Vagina (tissue), 2 donors: ENCODE measurements at regions not wholly inside any gene's neighbourhood (a gene's known extent, or its start where the extent isn't known, plus 50 kb on each side); places are given as distances from the start of the nearest gene placed in this dataset.

ENCODE experiments used
- DNase-seq, 2 donors: peaks; one replicate each; pipeline ENCODE4 v3.0.0-alpha.2; 2017; ENCODE audit errors: extremely low spot score in 2 of 2
- H3K27ac ChIP-seq: fragments of 200-600 bp; sonication (generic); one replicate; pipeline ENCODE4 v1.5.1; 2019
- H3K27me3 ChIP-seq: fragments of 200-600 bp; sonication (generic); one replicate; pipeline ENCODE4 v1.5.1; 2019
- H3K36me3 ChIP-seq, 2 donors: fragments of 200-600 bp; sonication (generic); one replicate each; pipeline ENCODE4 v1.5.1; 2017 to 2019
- H3K4me1 ChIP-seq: fragments of 200-600 bp; sonication (generic); one replicate; pipeline ENCODE4 v1.5.1; 2019
- H3K4me3 ChIP-seq, 2 donors: fragments of 200-600 bp; sonication (generic); 1 replicate in 1 of 2; 2 replicates in 1 of 2; pipeline ENCODE4 v1.5.1; 2016 to 2019
- H3K9me3 ChIP-seq: fragments of 200-600 bp; sonication (generic); one replicate; pipeline ENCODE4 v1.5.1; 2019
- POLR2A ChIP-seq, 2 donors: fragments of 450-650 bp; IDR thresholded peaks; one replicate each; pipeline ENCODE4 v1.6.1; 2017; ENCODE audit warnings: antibody characterized with exemption in 2 of 2, mild to moderate bottlenecking in 2 of 2, moderate library complexity in 2 of 2
- POLR2AphosphoS5 ChIP-seq, 2 donors: sonication (generic); formaldehyde crosslinking; IDR thresholded peaks; one replicate each; pipeline ENCODE4 v1.9.0; 2017; ENCODE audit warnings: antibody characterized with exemption in 2 of 2, mild to moderate bottlenecking in 2 of 2, low read depth in 1 of 2; ENCODE audit not compliant: insufficient read depth in 1 of 2
- intact Hi-C: fragments of 100-400 bp; cut with DNase I; formaldehyde crosslinking; loops from one replicate; pipeline ENCODE4 v1.15.1; 2023
- TF ChIP-seq, protein P1 (sequence below), 3 experiments: fragments of 450-650 bp in 2 of 3; fragments of 200-600 bp in 1 of 3; sonication (generic) in 1 of 3; IDR thresholded peaks; one replicate each; pipeline ENCODE4 v1.5.1; 2017 to 2019; ENCODE audit warnings: antibody characterized with exemption in 3 of 3, mild to moderate bottlenecking in 2 of 3, moderate library complexity in 2 of 3

GRCh38 chr6:4656106-4656505 is 120.1 kb upstream of the CDYL start:
- intact Hi-C loops = no loop called here
- no peaks in the 10 kb centered on the region for H3K9me3 ChIP-seq
- peak; percentile 16 to 27 for DNase-seq
- TF ChIP-seq POLR2A (IDR thresholded peaks at IDR 0.05) (no peak), POLR2AphosphoS5 (IDR thresholded peaks at IDR 0.05; ENCODE audit: insufficient read depth in 1 of 2, low read depth in 1 of 2) (no peak)
- TF ChIP-seq, protein P1, sequence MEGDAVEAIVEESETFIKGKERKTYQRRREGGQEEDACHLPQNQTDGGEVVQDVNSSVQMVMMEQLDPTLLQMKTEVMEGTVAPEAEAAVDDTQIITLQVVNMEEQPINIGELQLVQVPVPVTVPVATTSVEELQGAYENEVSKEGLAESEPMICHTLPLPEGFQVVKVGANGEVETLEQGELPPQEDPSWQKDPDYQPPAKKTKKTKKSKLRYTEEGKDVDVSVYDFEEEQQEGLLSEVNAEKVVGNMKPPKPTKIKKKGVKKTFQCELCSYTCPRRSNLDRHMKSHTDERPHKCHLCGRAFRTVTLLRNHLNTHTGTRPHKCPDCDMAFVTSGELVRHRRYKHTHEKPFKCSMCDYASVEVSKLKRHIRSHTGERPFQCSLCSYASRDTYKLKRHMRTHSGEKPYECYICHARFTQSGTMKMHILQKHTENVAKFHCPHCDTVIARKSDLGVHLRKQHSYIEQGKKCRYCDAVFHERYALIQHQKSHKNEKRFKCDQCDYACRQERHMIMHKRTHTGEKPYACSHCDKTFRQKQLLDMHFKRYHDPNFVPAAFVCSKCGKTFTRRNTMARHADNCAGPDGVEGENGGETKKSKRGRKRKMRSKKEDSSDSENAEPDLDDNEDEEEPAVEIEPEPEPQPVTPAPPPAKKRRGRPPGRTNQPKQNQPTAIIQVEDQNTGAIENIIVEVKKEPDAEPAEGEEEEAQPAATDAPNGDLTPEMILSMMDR (IDR thresholded peaks at IDR 0.05) = no peak
- no peak overlapping the region for H3K4me3 ChIP-seq
- no peaks in the 10 kb centered on the region for H3K27me3 ChIP-seq
- H3K36me3 ChIP-seq = no peaks in the 10 kb centered on the region
- H3K27ac ChIP-seq = no peak overlapping the region
- no peaks in the 10 kb centered on the region for H3K4me1 ChIP-seq

DNA sequence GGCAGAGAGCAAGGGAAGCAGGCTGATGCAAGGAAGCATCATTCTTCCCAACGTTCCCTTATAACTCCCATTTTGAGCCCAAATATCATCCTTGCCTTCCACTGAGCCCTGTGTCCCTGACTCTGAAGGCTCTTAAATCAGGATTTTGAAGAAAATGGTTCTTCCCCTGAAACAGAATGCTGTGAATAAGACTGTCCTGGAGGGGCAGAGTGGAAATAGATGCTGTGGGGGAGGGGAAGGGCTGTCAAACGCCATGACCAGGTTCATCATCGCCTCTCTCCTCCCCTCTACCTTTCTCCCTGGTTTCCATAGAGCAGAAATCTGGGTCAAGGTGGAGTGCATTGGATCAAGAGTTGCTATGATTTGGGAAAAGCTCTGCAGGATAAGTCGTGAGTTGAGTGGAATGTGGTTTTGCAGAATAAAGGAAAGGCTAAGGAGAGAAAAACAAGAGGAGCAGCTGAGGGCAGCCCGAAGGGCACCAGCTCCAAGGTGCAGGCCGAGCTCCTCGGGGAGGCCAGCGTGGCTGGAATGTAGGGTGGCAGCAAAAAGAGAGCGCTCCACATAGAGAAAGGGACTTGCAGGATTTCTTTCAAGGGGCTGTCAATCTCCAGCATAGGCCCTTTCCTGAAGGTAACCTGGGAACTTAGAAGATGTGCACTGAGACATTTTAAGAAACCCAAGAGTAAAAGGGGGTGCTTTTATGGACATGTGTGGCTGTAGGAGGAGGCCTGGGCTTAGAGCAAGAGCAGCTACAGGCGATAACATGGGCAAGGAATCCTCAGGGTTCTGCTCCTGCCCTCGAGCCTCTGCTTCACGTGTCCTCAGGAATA is 120.8 kb upstream of the CDYL start:
- Histone ChIP-seq H3K27ac (no peak overlapping the region), H3K4me3 (no peak overlapping the region), H3K4me1 (no peaks in the 10 kb centered on the region)

DNA sequence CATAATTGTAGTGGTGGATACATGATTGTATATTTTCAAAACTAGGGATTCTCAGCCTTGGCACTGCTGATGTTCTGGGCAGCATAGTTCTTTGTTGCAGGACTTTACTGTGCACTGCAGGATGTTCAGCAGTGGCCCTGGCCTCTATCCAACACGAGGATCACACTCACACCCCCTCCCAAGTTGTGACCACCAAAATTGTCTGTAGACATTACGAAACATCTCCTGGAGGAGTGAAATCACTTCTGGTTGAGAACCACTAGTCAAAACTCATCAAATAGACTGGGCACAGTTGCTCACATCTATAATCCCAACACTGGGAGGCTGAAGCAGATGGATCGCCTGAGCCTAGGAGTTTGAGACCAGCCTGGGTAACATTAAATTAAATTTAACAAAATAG is 123.1 kb upstream of the CDYL start:
- Histone ChIP-seq H3K27me3 (no peaks in the 10 kb centered on the region), H3K9me3 (no peaks in the 10 kb centered on the region), H3K4me3 (no peak overlapping the region), H3K4me1 (no peaks in the 10 kb centered on the region), H3K27ac (no peak overlapping the region), H3K36me3 (no peaks in the 10 kb centered on the region)
- peak; percentile 31 to 44 for DNase-seq
- TF ChIP-seq POLR2AphosphoS5 (IDR thresholded peaks at IDR 0.05; ENCODE audit: insufficient read depth in 1 of 2, low read depth in 1 of 2) (no peak), POLR2A (IDR thresholded peaks at IDR 0.05) (no peak)
- TF ChIP-seq, protein P1 (IDR thresholded peaks at IDR 0.05) = no peak
- intact Hi-C loops = no loop called here

More for the DNA sequence above, 120.8 kb upstream of the CDYL start:
- no peaks in the 10 kb centered on the region for H3K36me3 ChIP-seq
- DNase-seq = peak; percentile 54 to 74
- no peaks in the 10 kb centered on the region for H3K9me3 ChIP-seq
- intact Hi-C loops = no loop called here
- H3K27me3 ChIP-seq = no peaks in the 10 kb centered on the region
- TF ChIP-seq POLR2A (IDR thresholded peaks at IDR 0.05) = no peak
- no peak for TF ChIP-seq POLR2AphosphoS5 (IDR thresholded peaks at IDR 0.05; ENCODE audit: insufficient read depth in 1 of 2, low read depth in 1 of 2)
- TF ChIP-seq, protein P1 (IDR thresholded peaks at IDR 0.05) = no peak

DNA sequence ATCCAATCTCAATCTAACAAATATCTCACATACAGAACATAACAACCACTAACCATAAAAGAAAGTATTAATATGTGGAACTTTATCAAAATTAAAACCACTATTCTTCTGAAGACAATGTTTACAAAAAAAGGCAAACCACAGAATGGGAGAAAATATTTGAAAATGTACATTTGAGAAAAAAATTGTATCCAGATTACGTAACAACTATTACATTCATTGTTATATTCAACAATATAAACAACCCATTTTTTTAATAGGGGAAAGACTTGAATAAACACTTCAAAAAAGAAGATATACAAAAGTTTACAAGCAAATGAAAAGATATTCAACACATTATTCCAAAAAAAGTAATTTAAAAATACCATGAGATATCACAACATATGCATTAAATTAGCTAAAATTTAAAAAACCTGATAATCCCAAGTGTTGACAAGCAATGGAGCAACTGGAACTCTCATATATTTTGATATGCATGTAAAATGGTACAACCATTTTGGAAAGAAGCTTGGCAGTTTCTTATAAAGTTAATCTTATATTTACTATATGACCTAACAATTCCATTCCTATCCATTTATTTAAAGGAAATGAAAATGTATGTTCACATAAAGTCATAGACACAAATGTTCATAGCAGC is 124.3 kb upstream of the CDYL start:
- no peak for TF ChIP-seq POLR2A (IDR thresholded peaks at IDR 0.05)
- TF ChIP-seq POLR2AphosphoS5 (IDR thresholded peaks at IDR 0.05; ENCODE audit: insufficient read depth in 1 of 2, low read depth in 1 of 2) = no peak
- TF ChIP-seq, protein P1 (IDR thresholded peaks at IDR 0.05) = no peak
- no peak overlapping the region for H3K4me3 ChIP-seq
- H3K27ac ChIP-seq = no peak overlapping the region
- intact Hi-C loops = no loop called here
- H3K27me3 ChIP-seq = no peaks in the 10 kb centered on the region
- peaks cover 5% of the 10 kb centered on the region for H3K4me1 ChIP-seq
- DNase-seq = no peak
- H3K36me3 ChIP-seq = no peaks in the 10 kb centered on the region
- H3K9me3 ChIP-seq = no peaks in the 10 kb centered on the region

DNA sequence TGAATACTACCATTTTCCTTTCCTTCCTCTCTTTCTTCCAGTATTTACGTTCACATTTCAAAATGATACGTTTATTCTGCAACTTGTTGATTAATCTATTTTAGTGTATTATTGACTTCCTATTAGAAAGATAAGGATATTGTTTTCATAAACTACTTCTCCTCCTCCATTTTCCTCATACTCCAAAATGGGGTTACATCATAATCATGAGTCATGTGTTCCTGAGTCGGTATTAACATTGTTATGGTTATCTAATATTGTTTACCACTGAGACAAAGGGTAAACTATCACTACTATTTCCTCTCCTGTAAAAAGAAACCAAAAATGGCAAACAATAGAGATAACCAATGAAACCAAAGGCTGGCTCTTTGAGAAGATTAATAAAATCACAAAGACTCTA is 126.5 kb upstream of the CDYL start:
- no peaks in the 10 kb centered on the region for H3K9me3 ChIP-seq
- TF ChIP-seq, protein P1 (IDR thresholded peaks at IDR 0.05) = no peak
- TF ChIP-seq POLR2AphosphoS5 (IDR thresholded peaks at IDR 0.05; ENCODE audit: insufficient read depth in 1 of 2, low read depth in 1 of 2) (no peak), POLR2A (IDR thresholded peaks at IDR 0.05) (no peak)
- H3K27ac ChIP-seq = no peak overlapping the region
- H3K27me3 ChIP-seq = no peaks in the 10 kb centered on the region
- intact Hi-C loops = no loop called here
- H3K4me3 ChIP-seq = no peak overlapping the region
- H3K4me1 ChIP-seq = peaks cover 6% of the 10 kb centered on the region
- no peaks in the 10 kb centered on the region for H3K36me3 ChIP-seq
- no peak for DNase-seq
